Tibial nerve (tissue), 3 donors: ENCODE measurements at regions not wholly inside any gene's neighbourhood (a gene's known extent, or its start where the extent isn't known, plus 50 kb on each side); places are given as distances from the start of the nearest gene placed in this dataset.

Experiments
- CTCF ChIP-seq, 5 experiments: fragments of 200-600 bp in 3 of 5; fragments of 450-650 bp in 2 of 5; sonication (generic) in 3 of 5; IDR thresholded peaks; one replicate each; pipeline ENCODE4 v1.5.1; 2016 to 2019; ENCODE audit warnings: antibody characterized with exemption in 5 of 5, mild to moderate bottlenecking in 3 of 5, moderate library complexity in 2 of 5
- POLR2A ChIP-seq, 2 donors: fragments of 450-650 bp; IDR thresholded peaks; one replicate each; pipeline ENCODE4 v1.6.1; 2017; ENCODE audit warnings: antibody characterized with exemption in 2 of 2, mild to moderate bottlenecking in 2 of 2, moderate library complexity in 2 of 2

GRCh38 chr6:144390886-144391285 lies 105.8 kb downstream of the UTRN start:
- TF ChIP-seq CTCF (IDR thresholded peaks at IDR 0.05) (no peak), POLR2A (IDR thresholded peaks at IDR 0.05) (no peak)
